ENCODE measurements at regions not wholly inside any gene's neighbourhood (a gene's known extent, or its start where the extent isn't known, plus 50 kb on each side); places are given as distances from the start of the nearest gene placed in this dataset.

GRCh38 chr4:92182736-92183407 is 120.9 kb upstream of the GRID2 start:
- no peaks in the 10 kb centered on the region for H3K36me3 ChIP-seq (ENCODE audit: control insufficient read depth, insufficient read depth, low read length)
- no peak overlapping the region for H3K4me2 ChIP-seq (ENCODE audit: low read length)
- H2BK15ac ChIP-seq (replicated peaks; ENCODE audit: low read depth), result no peak overlapping the region
- no peak overlapping the region for H3K56ac ChIP-seq (ENCODE audit: low read length)
- H3K4ac ChIP-seq (ENCODE audit: low read depth, low read length), result no peak overlapping the region
- no peaks in the 10 kb centered on the region for H3K79me2 ChIP-seq (ENCODE audit: control insufficient read depth, insufficient read depth, low read length)
- no peak overlapping the region for H3K23ac ChIP-seq (ENCODE audit: low read length)
- no peak overlapping the region for H2BK5ac ChIP-seq (ENCODE audit: low read length)
- H3K4me1 ChIP-seq (ENCODE audit: control insufficient read depth, low read depth, low read length), result no peaks in the 10 kb centered on the region
- H4K8ac ChIP-seq (ENCODE audit: low read depth, low read length), result no peak overlapping the region
- H3K4me3 ChIP-seq (ENCODE audit: low read length), result no peak overlapping the region
- no peak overlapping the region for H2BK120ac ChIP-seq (ENCODE audit: low read depth, low read length)
- no peak overlapping the region for H2AK5ac ChIP-seq (ENCODE audit: low read length)
- H3K27me3 ChIP-seq (ENCODE audit: insufficient read depth, low read length, poor library complexity), result no peaks in the 10 kb centered on the region
- no peak overlapping the region for H4K5ac ChIP-seq (ENCODE audit: low read length)
- H3K18ac ChIP-seq (ENCODE audit: low read length), result no peak overlapping the region
- no CpG with 5 or more reads among the region's 33 CpGs for WGBS (ENCODE audit: extremely low coverage, insufficient coverage, low lambda C conversion rate)
- H3K27ac ChIP-seq (ENCODE audit: low read depth, low read length), result no peak overlapping the region
- no peak overlapping the region for H3K9ac ChIP-seq (ENCODE audit: low read length)
- no peaks in the 10 kb centered on the region for H3K79me1 ChIP-seq (ENCODE audit: low read length)
- DNase-seq, result no peak

- no peak overlapping the region for H2BK5ac ChIP-seq (ENCODE audit: low read length)
- no peak overlapping the region for H2BK15ac ChIP-seq (replicated peaks; ENCODE audit: low read depth)
- H3K4me3 ChIP-seq (ENCODE audit: low read length), result no peak overlapping the region
- H3K79me1 ChIP-seq (ENCODE audit: low read length), result no peaks in the 10 kb centered on the region
- H3K4ac ChIP-seq (ENCODE audit: low read depth, low read length), result no peak overlapping the region
- H3K36me3 ChIP-seq (ENCODE audit: control insufficient read depth, insufficient read depth, low read length), result no peaks in the 10 kb centered on the region
- H4K5ac ChIP-seq (ENCODE audit: low read length), result no peak overlapping the region
- no peak overlapping the region for H3K18ac ChIP-seq (ENCODE audit: low read length)
- no peaks in the 10 kb centered on the region for H3K27me3 ChIP-seq (ENCODE audit: insufficient read depth, low read length, poor library complexity)
- H2BK120ac ChIP-seq (ENCODE audit: low read depth, low read length), result no peak overlapping the region
- no peaks in the 10 kb centered on the region for H3K79me2 ChIP-seq (ENCODE audit: control insufficient read depth, insufficient read depth, low read length)
- H3K23ac ChIP-seq (ENCODE audit: low read length), result no peak overlapping the region
- no peak overlapping the region for H2AK5ac ChIP-seq (ENCODE audit: low read length)
- no peak for DNase-seq
- WGBS (ENCODE audit: extremely low coverage, insufficient coverage, low lambda C conversion rate), result no CpG with 5 or more reads among the region's 13 CpGs
- H3K27ac ChIP-seq (ENCODE audit: low read depth, low read length), result no peak overlapping the region
- no peak overlapping the region for H3K56ac ChIP-seq (ENCODE audit: low read length)
- no peak overlapping the region for H4K8ac ChIP-seq (ENCODE audit: low read depth, low read length)
- no peaks in the 10 kb centered on the region for H3K4me1 ChIP-seq (ENCODE audit: control insufficient read depth, low read depth, low read length)
- no peak overlapping the region for H3K9ac ChIP-seq (ENCODE audit: low read length)
- no peak overlapping the region for H3K4me2 ChIP-seq (ENCODE audit: low read length)
Measured at GRCh38 chr4:92183825-92184224, 119.9 kb upstream of the GRID2 start.

- WGBS (ENCODE audit: extremely low coverage, insufficient coverage, low lambda C conversion rate), result no CpG with 5 or more reads among the region's 2 CpGs
- no peaks in the 10 kb centered on the region for H3K79me1 ChIP-seq (ENCODE audit: low read length)
Measured at GRCh38 chr4:92184566-92184965, 119.2 kb upstream of the GRID2 start.

GRCh38 chr4:92186239-92186638 is 117.5 kb upstream of the GRID2 start:
- WGBS (ENCODE audit: extremely low coverage, insufficient coverage, low lambda C conversion rate), result no CpG with 5 or more reads among the region's 2 CpGs
- Histone ChIP-seq H3K79me2 (ENCODE audit: control insufficient read depth, insufficient read depth, low read length) (no peaks in the 10 kb centered on the region), H3K4me2 (ENCODE audit: low read length) (no peak overlapping the region), H3K4me3 (ENCODE audit: low read length) (no peak overlapping the region), H3K79me1 (ENCODE audit: low read length) (no peaks in the 10 kb centered on the region), H2BK5ac (ENCODE audit: low read length) (no peak overlapping the region), H3K9ac (ENCODE audit: low read length) (no peak overlapping the region), H3K27ac (ENCODE audit: low read depth, low read length) (no peak overlapping the region), H3K36me3 (ENCODE audit: control insufficient read depth, insufficient read depth, low read length) (no peaks in the 10 kb centered on the region), H3K56ac (ENCODE audit: low read length) (no peak overlapping the region), H3K4ac (ENCODE audit: low read depth, low read length) (no peak overlapping the region), H2AK5ac (ENCODE audit: low read length) (no peak overlapping the region), H3K27me3 (ENCODE audit: insufficient read depth, low read length, poor library complexity) (no peaks in the 10 kb centered on the region), H4K8ac (ENCODE audit: low read depth, low read length) (no peak overlapping the region), H4K5ac (ENCODE audit: low read length) (no peak overlapping the region), H3K18ac (ENCODE audit: low read length) (no peak overlapping the region), H3K23ac (ENCODE audit: low read length) (no peak overlapping the region), H3K4me1 (ENCODE audit: control insufficient read depth, low read depth, low read length) (no peaks in the 10 kb centered on the region), H2BK15ac (replicated peaks; ENCODE audit: low read depth) (no peak overlapping the region), H2BK120ac (ENCODE audit: low read depth, low read length) (no peak overlapping the region)
- DNase-seq, result no peak

More at GRCh38 chr4:92184566-92184965, 119.2 kb upstream of the GRID2 start:
- no peak overlapping the region for H3K4me2 ChIP-seq (ENCODE audit: low read length)
- no peak overlapping the region for H3K56ac ChIP-seq (ENCODE audit: low read length)
- DNase-seq, result no peak
- H3K27ac ChIP-seq (ENCODE audit: low read depth, low read length), result no peak overlapping the region
- no peak overlapping the region for H4K8ac ChIP-seq (ENCODE audit: low read depth, low read length)
- H3K4me3 ChIP-seq (ENCODE audit: low read length), result no peak overlapping the region
- no peaks in the 10 kb centered on the region for H3K36me3 ChIP-seq (ENCODE audit: control insufficient read depth, insufficient read depth, low read length)
- H3K9ac ChIP-seq (ENCODE audit: low read length), result no peak overlapping the region
- H3K4me1 ChIP-seq (ENCODE audit: control insufficient read depth, low read depth, low read length), result no peaks in the 10 kb centered on the region
- H4K5ac ChIP-seq (ENCODE audit: low read length), result no peak overlapping the region
- H2AK5ac ChIP-seq (ENCODE audit: low read length), result no peak overlapping the region
- no peak overlapping the region for H3K4ac ChIP-seq (ENCODE audit: low read depth, low read length)
- H3K27me3 ChIP-seq (ENCODE audit: insufficient read depth, low read length, poor library complexity), result no peaks in the 10 kb centered on the region
- no peak overlapping the region for H3K23ac ChIP-seq (ENCODE audit: low read length)
- H2BK120ac ChIP-seq (ENCODE audit: low read depth, low read length), result no peak overlapping the region
- H3K18ac ChIP-seq (ENCODE audit: low read length), result no peak overlapping the region
- H3K79me2 ChIP-seq (ENCODE audit: control insufficient read depth, insufficient read depth, low read length), result no peaks in the 10 kb centered on the region
- no peak overlapping the region for H2BK15ac ChIP-seq (replicated peaks; ENCODE audit: low read depth)
- H2BK5ac ChIP-seq (ENCODE audit: low read length), result no peak overlapping the region

- no peak overlapping the region for H3K27ac ChIP-seq (ENCODE audit: low read depth, low read length)
- H4K8ac ChIP-seq (ENCODE audit: low read depth, low read length), result no peak overlapping the region
- H3K79me2 ChIP-seq (ENCODE audit: control insufficient read depth, insufficient read depth, low read length), result no peaks in the 10 kb centered on the region
- no peaks in the 10 kb centered on the region for H3K4me1 ChIP-seq (ENCODE audit: control insufficient read depth, low read depth, low read length)
- H3K27me3 ChIP-seq (ENCODE audit: insufficient read depth, low read length, poor library complexity), result no peaks in the 10 kb centered on the region
- H3K56ac ChIP-seq (ENCODE audit: low read length), result no peak overlapping the region
- no peak overlapping the region for H4K5ac ChIP-seq (ENCODE audit: low read length)
- H3K36me3 ChIP-seq (ENCODE audit: control insufficient read depth, insufficient read depth, low read length), result no peaks in the 10 kb centered on the region
- no peak overlapping the region for H2BK120ac ChIP-seq (ENCODE audit: low read depth, low read length)
- no peak overlapping the region for H3K4me3 ChIP-seq (ENCODE audit: low read length)
- no peak overlapping the region for H3K9ac ChIP-seq (ENCODE audit: low read length)
- no peak for DNase-seq
- H2BK5ac ChIP-seq (ENCODE audit: low read length), result no peak overlapping the region
- no peak overlapping the region for H3K18ac ChIP-seq (ENCODE audit: low read length)
- H3K4ac ChIP-seq (ENCODE audit: low read depth, low read length), result no peak overlapping the region
- no peak overlapping the region for H2AK5ac ChIP-seq (ENCODE audit: low read length)
- no peak overlapping the region for H2BK15ac ChIP-seq (replicated peaks; ENCODE audit: low read depth)
- no peak overlapping the region for H3K23ac ChIP-seq (ENCODE audit: low read length)
- no peak overlapping the region for H3K4me2 ChIP-seq (ENCODE audit: low read length)
- no peaks in the 10 kb centered on the region for H3K79me1 ChIP-seq (ENCODE audit: low read length)
Measured at GRCh38 chr4:92189146-92189545, 114.6 kb upstream of the GRID2 start.

GRCh38 chr4:92198711-92199110 is 105.1 kb upstream of the GRID2 start:
- Histone ChIP-seq H3K4ac (ENCODE audit: low read depth, low read length) (no peak overlapping the region), H3K4me1 (ENCODE audit: control insufficient read depth, low read depth, low read length) (no peaks in the 10 kb centered on the region), H4K5ac (ENCODE audit: low read length) (no peak overlapping the region), H3K18ac (ENCODE audit: low read length) (no peak overlapping the region), H3K79me2 (ENCODE audit: control insufficient read depth, insufficient read depth, low read length) (no peaks in the 10 kb centered on the region), H3K4me3 (ENCODE audit: low read length) (no peak overlapping the region), H2BK15ac (replicated peaks; ENCODE audit: low read depth) (no peak overlapping the region), H2BK5ac (ENCODE audit: low read length) (no peak overlapping the region), H4K8ac (ENCODE audit: low read depth, low read length) (no peak overlapping the region), H2BK120ac (ENCODE audit: low read depth, low read length) (no peak overlapping the region), H3K23ac (ENCODE audit: low read length) (no peak overlapping the region), H3K27me3 (ENCODE audit: insufficient read depth, low read length, poor library complexity) (no peaks in the 10 kb centered on the region), H3K27ac (ENCODE audit: low read depth, low read length) (no peak overlapping the region), H3K36me3 (ENCODE audit: control insufficient read depth, insufficient read depth, low read length) (no peaks in the 10 kb centered on the region), H3K4me2 (ENCODE audit: low read length) (no peak overlapping the region), H3K9ac (ENCODE audit: low read length) (no peak overlapping the region), H2AK5ac (ENCODE audit: low read length) (no peak overlapping the region), H3K56ac (ENCODE audit: low read length) (no peak overlapping the region), H3K79me1 (ENCODE audit: low read length) (no peaks in the 10 kb centered on the region)
- DNase-seq, result no peak
- WGBS (ENCODE audit: extremely low coverage, insufficient coverage, low lambda C conversion rate), result no CpG with 5 or more reads among the region's 4 CpGs

Measured in mesendoderm (in vitro differentiated cells).